HG03196 (cell line): ENCODE measurements at regions not wholly inside any gene's neighbourhood (a gene's known extent, or its start where the extent isn't known, plus 50 kb on each side); places are given as distances from the start of the nearest gene placed in this dataset.
"Not testable (repeated sequence)": the region's sequence is repeated elsewhere in the genome, so short reads cannot be mapped to it uniquely, and the experiment has no call there.

Experiments used
- ATAC-seq: cut with Tn5 transposase; IDR thresholded peaks from one replicate; pipeline ENCODE4 v1.9.1; 2021; ENCODE audit not compliant: unreplicated experiment

- no peak for ATAC-seq
Measured at GRCh38 chr1:67528141-67528540, 97.9 kb upstream of the SERBP1 start.

- no peak for ATAC-seq
Measured at GRCh38 chr1:67530071-67530470, 99.9 kb upstream of the SERBP1 start.

- peak; percentile 78 for ATAC-seq
Measured at GRCh38 chr1:67532452-67533216, 102.4 kb upstream of the SERBP1 start.

DNA sequence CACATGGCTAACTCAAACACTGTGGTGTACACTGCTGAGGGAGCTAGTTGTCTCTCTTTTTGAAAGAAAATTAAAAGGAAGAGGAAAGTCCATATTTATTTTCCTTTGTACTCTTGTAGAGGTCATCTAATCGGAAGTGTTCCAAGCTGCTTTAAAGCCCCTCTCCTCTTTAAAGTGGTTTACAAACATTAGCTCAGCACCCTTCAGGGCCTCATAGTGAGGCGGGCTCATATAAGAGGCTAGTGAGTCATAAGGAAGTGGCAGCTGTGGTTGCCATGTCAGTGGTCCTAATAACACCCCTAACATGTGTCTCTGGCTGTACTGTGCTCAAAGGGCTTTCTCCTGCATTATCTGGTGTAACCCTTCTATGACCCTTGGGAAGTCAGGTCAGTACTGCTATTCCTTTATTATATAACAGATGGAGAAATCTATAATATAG, 104.4 kb upstream of the SERBP1 start:
- ATAC-seq = no peak

GRCh38 chr1:67535474-67535873, 105.3 kb upstream of the SERBP1 start:
- ATAC-seq = peak; percentile 71

- ATAC-seq = no peak
Measured at GRCh38 chr1:67536957-67537666, 106.9 kb upstream of the SERBP1 start.

DNA sequence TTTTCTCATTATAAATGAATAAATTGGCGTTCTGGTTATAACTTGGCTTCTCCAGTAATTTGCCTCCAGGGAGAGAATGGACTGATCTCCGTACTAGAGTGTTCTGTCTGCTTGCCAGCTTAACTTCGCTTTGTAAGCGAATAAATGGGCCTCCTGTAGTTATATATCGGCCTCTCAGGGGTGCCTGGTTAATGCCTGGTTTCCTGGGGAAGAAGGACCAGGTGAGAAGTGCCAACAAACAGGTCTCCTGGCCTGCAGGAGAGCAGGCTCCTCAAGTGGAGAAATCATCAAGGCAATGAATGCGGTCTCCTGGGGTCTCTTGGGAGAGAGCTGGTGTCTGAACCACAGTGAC, 107.4 kb upstream of the SERBP1 start:
- ATAC-seq = no peak

DNA sequence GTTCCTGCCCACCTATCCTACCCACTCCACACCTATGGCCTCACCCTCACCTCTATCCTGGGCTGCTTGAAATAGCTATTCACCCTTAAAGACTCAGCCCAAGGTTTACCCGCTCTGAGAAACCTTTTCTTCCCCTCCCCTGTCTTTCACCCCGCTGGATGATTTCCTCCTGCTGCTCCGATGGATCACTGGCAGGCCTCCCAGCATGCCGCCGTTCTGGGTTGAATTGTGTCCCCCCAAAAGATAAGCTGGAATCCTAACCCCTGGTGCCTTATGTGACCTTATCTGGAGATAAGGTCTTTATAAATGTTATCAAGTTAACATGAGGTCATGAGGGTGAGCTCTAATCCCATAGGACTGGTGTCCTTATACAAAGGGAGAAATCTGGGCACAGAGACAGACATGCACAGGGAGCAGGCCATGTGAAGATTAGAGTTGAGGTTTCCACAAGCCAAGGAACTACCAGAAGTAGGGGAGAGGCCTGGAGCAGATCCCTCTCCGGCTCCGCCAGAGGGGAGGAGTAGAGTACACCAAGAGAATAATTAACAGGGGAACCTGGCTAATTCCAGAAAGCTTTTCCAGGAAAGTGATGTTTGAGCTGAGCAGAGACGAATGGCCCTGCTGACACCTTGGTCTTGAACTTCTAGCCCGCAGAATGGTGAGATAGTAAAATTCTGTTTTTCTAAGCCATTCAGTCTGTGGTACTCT, 110.0 kb upstream of the SERBP1 start:
- ATAC-seq = no peak

DNA sequence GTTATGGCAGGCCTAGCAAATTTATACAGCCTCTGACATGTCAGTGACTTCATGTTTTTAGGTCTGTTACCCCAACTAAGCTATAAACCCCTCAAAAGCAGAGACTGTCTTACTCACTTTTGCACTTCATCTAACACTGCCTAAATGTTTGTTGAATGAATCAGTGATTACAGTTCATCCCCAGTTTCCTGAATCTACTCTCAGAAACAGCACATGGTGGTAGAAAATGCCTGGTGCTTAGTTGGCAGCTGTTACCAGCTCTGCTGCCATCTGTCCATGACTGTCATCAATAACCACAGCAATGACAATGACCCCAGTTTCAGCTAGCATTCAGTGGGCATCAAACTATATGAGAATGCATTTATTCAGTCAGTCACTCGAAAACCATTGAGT, 110.5 kb upstream of the SERBP1 start:
- no peak for ATAC-seq

DNA sequence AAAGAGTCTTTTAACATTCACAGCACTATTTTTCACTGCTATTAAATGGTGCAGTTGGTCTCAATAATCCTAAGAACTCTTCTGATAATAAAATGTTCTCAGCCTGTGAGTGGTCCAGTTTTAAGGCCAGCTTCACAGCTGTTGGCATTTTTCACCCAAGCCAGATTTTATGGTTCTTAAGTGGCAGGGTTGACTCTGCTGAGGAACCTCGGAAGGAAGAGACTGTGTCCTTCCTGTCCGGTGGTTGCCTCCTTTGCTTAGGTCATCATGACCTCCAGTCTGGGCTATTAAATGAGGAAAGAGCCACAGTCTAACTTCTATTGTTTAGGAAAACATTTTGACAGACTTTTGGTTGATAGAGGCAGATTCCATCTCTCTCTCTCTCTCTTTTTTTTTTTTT, 112.5 kb upstream of the SERBP1 start:
- no peak for ATAC-seq

DNA sequence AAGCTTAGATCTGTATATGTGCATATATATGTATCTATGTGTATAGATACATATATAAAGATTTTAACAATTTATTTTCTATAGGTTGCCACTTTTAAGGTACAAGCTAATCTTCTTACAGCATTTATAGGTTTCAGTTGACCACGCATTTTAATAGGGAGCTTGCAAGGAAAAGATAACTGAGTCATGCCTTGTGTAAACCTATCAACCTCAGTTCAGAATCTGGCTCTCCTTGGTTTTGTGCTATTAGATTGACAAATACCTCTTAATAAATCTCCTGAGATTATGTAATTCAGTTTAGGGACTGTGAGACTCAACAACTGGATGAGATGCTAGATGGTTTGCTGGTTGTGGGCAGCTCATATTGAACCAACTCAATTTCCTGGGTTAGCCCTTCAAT, 114.7 kb upstream of the SERBP1 start:
- no peak for ATAC-seq

DNA sequence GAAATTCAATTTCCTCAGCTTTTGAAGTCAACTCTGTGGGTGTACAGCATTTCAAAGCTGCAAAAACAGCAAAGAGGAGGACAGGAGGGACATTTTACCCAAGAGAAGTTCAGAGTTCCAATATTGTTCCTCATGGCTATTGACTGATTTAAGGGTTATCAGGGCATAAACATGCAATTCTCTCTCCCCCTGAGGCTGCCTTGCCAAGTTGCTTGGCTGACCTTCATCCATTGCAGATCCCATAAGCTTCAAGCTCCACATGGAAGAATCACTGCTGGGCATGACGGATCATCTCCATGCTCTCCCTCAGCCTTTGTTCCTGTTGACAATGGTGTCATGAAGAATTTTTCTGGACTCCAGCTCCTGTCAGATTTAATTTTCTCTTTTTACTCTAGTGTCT, 115.2 kb upstream of the SERBP1 start:
- ATAC-seq = no peak

DNA sequence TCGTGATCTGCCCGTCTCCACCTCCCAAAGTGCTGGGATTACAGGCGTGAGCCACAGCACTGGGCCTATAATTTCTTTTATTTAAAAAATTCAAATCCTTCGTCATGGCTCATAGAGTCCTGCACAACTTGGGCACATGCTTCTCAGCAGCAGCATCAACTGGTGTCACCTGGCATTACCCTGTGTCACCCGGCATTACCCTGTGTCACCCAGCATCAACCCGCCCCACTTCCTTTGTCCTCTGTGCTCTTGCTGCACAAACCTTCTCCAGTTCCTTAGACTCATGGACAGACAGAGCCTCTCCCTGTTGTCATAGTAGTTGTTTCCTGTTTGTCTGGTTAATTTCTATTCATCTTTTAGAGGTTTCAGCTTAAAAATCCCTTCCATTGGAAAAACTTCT, 121.2 kb upstream of the SERBP1 start:
- ATAC-seq = no peak

- ATAC-seq = no peak
Measured at GRCh38 chr1:67552336-67552759, 122.1 kb upstream of the SERBP1 start.

- not testable (repeated sequence) for ATAC-seq
Measured at GRCh38 chr1:67554204-67554603, 124.0 kb upstream of the SERBP1 start.

DNA sequence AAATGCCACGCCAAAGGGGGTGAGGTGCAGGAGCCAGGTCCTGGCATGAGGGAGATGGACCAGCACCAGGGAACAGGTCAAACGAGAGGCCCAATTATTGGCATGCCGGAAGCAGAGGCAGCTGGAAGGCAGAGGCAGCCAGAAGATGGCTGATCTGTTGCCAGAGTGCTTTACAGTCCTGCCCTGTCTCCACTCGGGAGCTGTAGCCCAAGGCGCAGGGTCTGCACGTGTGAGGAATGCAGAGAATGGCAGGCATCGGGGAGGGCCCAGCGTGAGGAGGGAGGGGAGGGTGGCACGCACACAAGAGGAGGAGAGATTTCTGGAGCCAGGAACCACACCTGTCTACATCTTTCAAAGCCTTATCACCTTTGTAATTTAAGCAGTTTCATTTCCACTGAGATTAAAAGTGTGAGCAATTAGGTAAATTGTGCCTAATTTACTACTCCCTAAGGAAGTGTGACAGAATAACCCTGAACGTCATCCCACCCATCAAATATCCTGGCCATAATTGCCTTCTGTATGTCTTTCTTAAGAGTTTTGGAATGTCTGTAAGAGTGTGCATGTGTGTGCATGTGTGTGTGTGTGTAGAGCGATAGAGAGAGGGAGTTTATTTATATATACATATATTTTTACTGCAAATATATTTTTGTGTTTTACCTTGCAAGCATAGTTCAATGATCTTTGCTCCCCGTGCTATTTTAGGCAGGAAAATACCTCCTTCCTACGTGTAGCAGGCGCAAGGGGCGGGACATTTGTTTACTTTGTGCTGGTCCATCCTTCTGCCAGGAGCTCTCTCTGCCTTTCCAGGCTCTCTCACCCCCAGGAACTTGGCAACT, 125.5 kb upstream of the SERBP1 start:
- no peak for ATAC-seq

GRCh38 chr1:67556297-67556900, 126.2 kb upstream of the SERBP1 start:
- no peak for ATAC-seq

DNA sequence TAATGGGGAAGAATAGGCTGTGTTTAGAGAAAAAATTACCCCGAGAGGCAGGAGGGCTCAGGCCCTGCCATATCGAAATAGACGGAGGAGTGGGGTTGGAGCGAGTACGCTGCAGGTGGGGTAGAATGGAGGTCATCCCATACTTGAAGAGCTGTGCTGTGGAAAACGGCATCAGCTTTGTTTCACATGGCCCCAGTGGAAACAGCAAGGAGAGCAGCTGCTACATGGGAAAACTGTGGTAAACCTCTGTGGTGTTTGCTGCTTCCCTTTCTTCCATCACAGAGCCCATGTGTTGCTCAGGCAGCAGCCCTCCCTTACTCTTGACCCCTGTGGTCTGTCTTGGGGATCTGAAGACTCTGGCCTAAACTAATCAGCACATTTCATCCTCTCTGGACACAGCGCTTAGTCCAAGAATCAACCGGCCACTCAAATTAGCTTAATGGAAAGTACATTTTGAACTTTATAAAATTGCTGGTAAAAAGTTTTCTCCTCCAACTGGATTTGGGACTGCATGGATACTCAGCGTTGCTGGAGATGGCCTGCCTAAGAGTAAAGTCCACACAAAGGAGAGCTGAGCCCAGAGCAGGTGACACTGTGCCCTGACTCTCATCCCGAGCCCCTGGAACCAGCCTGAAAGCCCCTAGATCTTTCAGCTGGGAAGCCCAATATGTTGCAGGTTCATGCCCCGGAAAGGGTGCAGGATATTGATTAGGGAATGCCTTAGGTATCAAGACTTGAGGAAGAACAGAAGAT, 127.1 kb upstream of the GADD45A start:
- ATAC-seq = no peak

- ATAC-seq = no peak
Measured at GRCh38 chr1:67558449-67559193, 126.4 kb upstream of the GADD45A start.
